ENCODE measurements at regions not wholly inside any gene's neighbourhood (a gene's known extent, or its start where the extent isn't known, plus 50 kb on each side); places are given as distances from the start of the nearest gene placed in this dataset.

GRCh38 chr20:60581606-60582115 is 623.4 kb downstream of the CDH26 start:
- H3K9me3 ChIP-seq = no peaks in the 10 kb centered on the region

DNA sequence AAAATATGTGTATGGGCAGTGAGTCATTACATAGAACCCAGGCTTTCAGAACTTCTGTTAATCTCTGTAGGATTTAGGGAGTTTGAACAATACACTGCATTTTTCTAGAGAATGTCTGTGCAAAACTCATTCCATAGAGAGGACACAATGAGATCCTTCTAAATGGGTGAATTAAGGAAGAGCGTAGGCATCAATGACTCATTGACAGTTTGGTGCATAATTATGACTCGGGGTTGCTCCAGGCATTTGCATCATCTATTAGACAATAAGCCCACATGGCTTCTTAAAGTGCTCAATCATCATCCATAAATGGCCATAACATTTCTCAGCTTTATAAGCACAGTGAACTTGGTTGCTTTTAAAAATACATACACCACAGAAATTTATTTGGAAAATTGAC is 625.5 kb downstream of the CDH26 start:
- ATAC-seq (no peak), DNase-seq (no peak)
- Histone ChIP-seq H3K27ac (no peak overlapping the region), H3K9me3 (no peaks in the 10 kb centered on the region), H3K27me3 (peaks cover 0 to 13% (median 0%) of the 10 kb centered on the region in 7 donors), H3K4me3 (no peak overlapping the region), H3K36me3 (no peaks in the 10 kb centered on the region), H3K4me1 (peaks cover 0 to 9% (median 0%) of the 10 kb centered on the region in 9 donors)
- WGBS, 2 donors = 83 to 89% methylated on average over 2 of the region's 2 CpGs
- TF ChIP-seq, protein P1, sequence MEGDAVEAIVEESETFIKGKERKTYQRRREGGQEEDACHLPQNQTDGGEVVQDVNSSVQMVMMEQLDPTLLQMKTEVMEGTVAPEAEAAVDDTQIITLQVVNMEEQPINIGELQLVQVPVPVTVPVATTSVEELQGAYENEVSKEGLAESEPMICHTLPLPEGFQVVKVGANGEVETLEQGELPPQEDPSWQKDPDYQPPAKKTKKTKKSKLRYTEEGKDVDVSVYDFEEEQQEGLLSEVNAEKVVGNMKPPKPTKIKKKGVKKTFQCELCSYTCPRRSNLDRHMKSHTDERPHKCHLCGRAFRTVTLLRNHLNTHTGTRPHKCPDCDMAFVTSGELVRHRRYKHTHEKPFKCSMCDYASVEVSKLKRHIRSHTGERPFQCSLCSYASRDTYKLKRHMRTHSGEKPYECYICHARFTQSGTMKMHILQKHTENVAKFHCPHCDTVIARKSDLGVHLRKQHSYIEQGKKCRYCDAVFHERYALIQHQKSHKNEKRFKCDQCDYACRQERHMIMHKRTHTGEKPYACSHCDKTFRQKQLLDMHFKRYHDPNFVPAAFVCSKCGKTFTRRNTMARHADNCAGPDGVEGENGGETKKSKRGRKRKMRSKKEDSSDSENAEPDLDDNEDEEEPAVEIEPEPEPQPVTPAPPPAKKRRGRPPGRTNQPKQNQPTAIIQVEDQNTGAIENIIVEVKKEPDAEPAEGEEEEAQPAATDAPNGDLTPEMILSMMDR (IDR thresholded peaks at IDR 0.05) = no peak
- intact Hi-C loops (cut with DNase I) = no loop called here

More at GRCh38 chr20:60581606-60582115, 623.4 kb downstream of the CDH26 start:
- intact Hi-C loops (cut with DNase I) = no loop called here
- Histone ChIP-seq H3K4me3 (no peak overlapping the region), H3K36me3 (no peaks in the 10 kb centered on the region), H3K4me1 (peaks cover 0 to 6% (median 0%) of the 10 kb centered on the region in 9 donors), H3K27ac (no peak overlapping the region), H3K27me3 (peaks cover 0 to 2% (median 0%) of the 10 kb centered on the region in 7 donors)
- TF ChIP-seq, protein P1 (IDR thresholded peaks at IDR 0.05) = no peak
- DNase-seq = no peak
- 78 to 81% methylated on average over 4 of the region's 4 CpGs for WGBS, 2 donors
- no peak for ATAC-seq

- H3K4me3 ChIP-seq = no peak overlapping the region
- H3K27me3 ChIP-seq = peaks cover 0 to 13% (median 0%) of the 10 kb centered on the region in 7 donors
- WGBS, 2 donors = 72 to 75% methylated on average over 4 of the region's 4 CpGs
- ATAC-seq (no peak), DNase-seq (no peak)
- peaks cover 0 to 9% (median 0%) of the 10 kb centered on the region in 9 donors for H3K4me1 ChIP-seq
- no peaks in the 10 kb centered on the region for H3K36me3 ChIP-seq
- TF ChIP-seq, protein P1 (IDR thresholded peaks at IDR 0.05) = no peak
- H3K27ac ChIP-seq = no peak overlapping the region
- no peaks in the 10 kb centered on the region for H3K9me3 ChIP-seq
- intact Hi-C loops (cut with DNase I) = no loop called here
Observed at GRCh38 chr20:60584221-60584620, 626.0 kb downstream of the CDH26 start.

GRCh38 chr20:60585651-60586050 is 627.4 kb downstream of the CDH26 start:
- TF ChIP-seq, protein P1 (IDR thresholded peaks at IDR 0.05) = no peak
- Histone ChIP-seq H3K4me3 (no peak overlapping the region), H3K9me3 (no peaks in the 10 kb centered on the region), H3K27ac (no peak overlapping the region), H3K4me1 (peaks cover 0 to 9% (median 0%) of the 10 kb centered on the region in 9 donors), H3K27me3 (peaks cover 0 to 13% (median 0%) of the 10 kb centered on the region in 7 donors), H3K36me3 (no peaks in the 10 kb centered on the region)
- no peak for DNase-seq
- no peak for ATAC-seq
- intact Hi-C loops (cut with DNase I) = no loop called here
- WGBS, 2 donors = 73 to 77% methylated on average over 4 of the region's 4 CpGs

Data from heart right ventricle (tissue), 16 donors.